ENCODE measurements at regions not wholly inside any gene's neighbourhood (a gene's known extent, or its start where the extent isn't known, plus 50 kb on each side); places are given as distances from the start of the nearest gene placed in this dataset.

- intact Hi-C loops (cut with micrococcal nuclease), result no loop called here
- Mint-ChIP-seq H3K9me3 (ENCODE audit: unreplicated experiment) (no peaks in the 10 kb centered on the region), H3K4me3 (ENCODE audit: unreplicated experiment) (no peak overlapping the region)
Observed at GRCh38 chr18:44298566-44298965, 382.1 kb upstream of the SETBP1 start.

GRCh38 chr18:44309185-44309584, 371.5 kb upstream of the SETBP1 start:
- TF ChIP-seq CTCF (IDR thresholded peaks at IDR 0.05; ENCODE audit: unreplicated experiment), result no peak
- intact Hi-C loops (cut with micrococcal nuclease), result no loop called here
- ChIA-PET CTCF (interaction anchor here (0.7 kb wide), 1 partner anchor 1007 kb away, joined by 3 read pairs; no protein-coding TSS in a partner anchor), POLR2A (no interaction called here)
- Mint-ChIP-seq H3K9me3 (ENCODE audit: unreplicated experiment) (peaks cover 7% of the 10 kb centered on the region), H3K27me3 (ENCODE audit: insufficient read depth, unreplicated experiment) (no peaks in the 10 kb centered on the region), H3K36me3 (ENCODE audit: insufficient read depth, unreplicated experiment) (peaks cover 6% of the 10 kb centered on the region), H3K4me1 (ENCODE audit: insufficient read depth, unreplicated experiment) (peaks cover 14% of the 10 kb centered on the region), H3K4me3 (ENCODE audit: unreplicated experiment) (no peak overlapping the region), H3K27ac (ENCODE audit: low read depth, unreplicated experiment) (peak overlapping the region; percentile 26)
- DNase-seq (ENCODE audit: unreplicated experiment), result peak; percentile 15
- no TSS peak for BruUV-seq (replicated peaks)

More at GRCh38 chr18:44298566-44298965, 382.1 kb upstream of the SETBP1 start:
- no peaks in the 10 kb centered on the region for H3K36me3 Mint-ChIP-seq (ENCODE audit: insufficient read depth, unreplicated experiment)
- no peaks in the 10 kb centered on the region for H3K27me3 Mint-ChIP-seq (ENCODE audit: insufficient read depth, unreplicated experiment)
- DNase-seq (ENCODE audit: unreplicated experiment), result no peak
- H3K27ac Mint-ChIP-seq (ENCODE audit: low read depth, unreplicated experiment), result no peak overlapping the region
- BruUV-seq (replicated peaks), result no TSS peak
- TF ChIP-seq CTCF (IDR thresholded peaks at IDR 0.05; ENCODE audit: unreplicated experiment), result no peak
- ChIA-PET CTCF (no interaction called here), POLR2A (no interaction called here)
- no peaks in the 10 kb centered on the region for H3K4me1 Mint-ChIP-seq (ENCODE audit: insufficient read depth, unreplicated experiment)

DNA sequence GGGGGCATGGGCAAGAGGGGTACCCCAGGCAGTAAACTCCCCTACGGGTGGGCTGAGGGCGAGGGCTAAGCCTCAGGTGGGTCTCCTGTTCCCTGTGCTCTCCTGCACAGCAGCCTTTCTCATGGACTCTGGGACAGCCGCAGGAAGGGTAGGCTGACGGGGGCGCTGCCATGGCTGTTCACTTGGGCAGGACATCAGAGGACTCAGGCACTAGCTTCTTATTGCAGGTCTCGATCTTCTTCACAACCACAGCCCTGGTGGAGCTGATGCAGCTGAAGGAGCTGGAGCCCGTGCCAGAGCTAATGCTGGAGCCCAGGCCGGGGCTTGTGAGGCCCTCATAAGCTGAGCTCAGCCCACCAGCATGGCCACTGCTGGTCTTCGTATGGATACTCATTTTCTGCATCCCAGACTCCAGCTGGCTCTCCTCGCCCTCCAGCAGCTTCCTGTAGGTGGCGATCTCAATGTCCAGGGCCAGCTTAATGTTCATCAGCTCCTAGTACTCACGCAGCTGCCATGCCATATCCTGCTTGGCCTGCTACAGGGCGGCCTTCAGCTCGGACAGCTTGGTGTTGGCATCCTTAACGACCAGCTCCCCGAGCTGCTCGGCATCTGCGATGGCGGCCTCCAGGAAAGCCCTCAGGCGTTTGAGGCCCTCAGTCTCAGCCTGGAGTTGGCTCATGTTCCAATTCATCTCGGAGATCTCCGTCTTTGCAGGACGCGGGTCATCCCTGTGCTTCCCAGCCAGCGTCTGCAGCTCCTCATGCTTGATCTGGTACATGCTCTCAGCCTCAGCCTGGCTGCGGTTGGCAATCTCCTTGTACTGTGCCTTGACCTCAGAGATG, 359.8 kb upstream of the SETBP1 start:
- Mint-ChIP-seq H3K4me3 (ENCODE audit: unreplicated experiment) (no peak overlapping the region), H3K4me1 (ENCODE audit: insufficient read depth, unreplicated experiment) (no peaks in the 10 kb centered on the region), H3K27me3 (ENCODE audit: insufficient read depth, unreplicated experiment) (no peaks in the 10 kb centered on the region), H3K36me3 (ENCODE audit: insufficient read depth, unreplicated experiment) (no peaks in the 10 kb centered on the region), H3K9me3 (ENCODE audit: unreplicated experiment) (no peaks in the 10 kb centered on the region), H3K27ac (ENCODE audit: low read depth, unreplicated experiment) (no peak overlapping the region)
- POLR2A ChIA-PET, result interaction anchor here (0.6 kb wide), 1 partner anchor 832 kb away, joined by 4 read pairs; no protein-coding TSS in a partner anchor
- intact Hi-C loops (cut with micrococcal nuclease), result loop anchor here (10.0 kb wide), 1 partner anchor 354 kb away; no protein-coding TSS in a partner anchor
- CTCF ChIA-PET, result interaction anchor here (0.6 to 1.0 kb wide), 5 partner anchors 101 to 700 kb away, joined by 3 to 5 read pairs (median 3); no protein-coding TSS in a partner anchor
- DNase-seq (ENCODE audit: unreplicated experiment), result no peak
- no peak for TF ChIP-seq CTCF (IDR thresholded peaks at IDR 0.05; ENCODE audit: unreplicated experiment)
- no TSS peak for BruUV-seq (replicated peaks)

DNA sequence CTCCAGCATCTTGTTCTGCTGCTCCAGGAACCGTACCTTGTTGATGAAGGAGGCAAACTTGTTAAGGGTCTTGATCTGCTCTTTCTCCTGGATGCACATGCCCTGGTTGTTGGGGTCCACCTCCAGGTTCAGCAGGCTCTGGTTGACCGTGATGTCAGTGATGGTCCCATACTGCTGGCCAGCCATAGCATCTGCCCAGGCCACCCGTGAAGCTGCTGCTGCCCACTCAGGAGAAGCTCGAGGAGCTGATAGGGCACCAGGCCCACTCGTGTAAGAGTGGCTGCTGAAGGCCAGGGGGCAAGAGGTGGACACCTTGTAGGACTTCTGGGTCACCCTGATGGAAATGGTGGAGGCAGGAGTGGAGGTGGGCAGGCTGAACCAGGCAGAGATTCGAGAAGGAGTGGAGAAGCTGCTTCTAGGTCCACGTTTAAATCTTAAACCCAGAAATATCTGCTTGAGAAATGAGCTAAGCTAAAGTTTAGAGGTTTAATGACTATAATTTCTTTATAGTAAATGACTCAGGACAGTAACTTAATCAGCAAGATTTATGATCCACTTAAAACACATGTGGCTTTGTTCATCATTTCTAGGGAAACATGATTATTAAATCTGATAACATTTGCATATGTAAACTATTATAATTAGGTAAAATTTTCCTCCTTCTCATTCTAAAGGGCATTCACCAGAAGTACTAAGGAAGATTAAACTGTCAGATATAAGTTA, 358.7 kb upstream of the SETBP1 start:
- DNase-seq (ENCODE audit: unreplicated experiment), result no peak
- no peaks in the 10 kb centered on the region for H3K4me1 Mint-ChIP-seq (ENCODE audit: insufficient read depth, unreplicated experiment)
- H3K36me3 Mint-ChIP-seq (ENCODE audit: insufficient read depth, unreplicated experiment), result no peaks in the 10 kb centered on the region
- no peaks in the 10 kb centered on the region for H3K9me3 Mint-ChIP-seq (ENCODE audit: unreplicated experiment)
- TF ChIP-seq CTCF (IDR thresholded peaks at IDR 0.05; ENCODE audit: unreplicated experiment), result no peak
- ChIA-PET POLR2A (no interaction called here), CTCF (interaction anchor here (0.9 to 1.1 kb wide), 2 partner anchors 191 to 666 kb away, joined by 3 to 5 read pairs; no protein-coding TSS in a partner anchor)
- H3K27me3 Mint-ChIP-seq (ENCODE audit: insufficient read depth, unreplicated experiment), result no peaks in the 10 kb centered on the region
- intact Hi-C loops (cut with micrococcal nuclease), result loop anchor here (10.0 kb wide), 1 partner anchor 353 kb away; no protein-coding TSS in a partner anchor
- no peak overlapping the region for H3K27ac Mint-ChIP-seq (ENCODE audit: low read depth, unreplicated experiment)
- no TSS peak for BruUV-seq (replicated peaks)
- H3K4me3 Mint-ChIP-seq (ENCODE audit: unreplicated experiment), result no peak overlapping the region
